Esophagus muscularis mucosa (tissue), 4 donors: ENCODE measurements at regions not wholly inside any gene's neighbourhood (a gene's known extent, or its start where the extent isn't known, plus 50 kb on each side); places are given as distances from the start of the nearest gene placed in this dataset.

Experiments used
- EP300 ChIP-seq: sonication (generic); formaldehyde crosslinking; IDR thresholded peaks from one replicate; pipeline ENCODE4 v1.6.1; 2017; ENCODE audit warnings: antibody characterized with exemption
- POLR2A ChIP-seq: fragments of 450-650 bp; IDR thresholded peaks from one replicate; pipeline ENCODE4 v1.6.1; 2017; ENCODE audit warnings: antibody characterized with exemption, moderate library complexity, mild to moderate bottlenecking, low read depth
- POLR2AphosphoS5 ChIP-seq, 2 donors: sonication (generic); formaldehyde crosslinking; IDR thresholded peaks; one replicate each; pipeline ENCODE4 v1.6.1; 2017; ENCODE audit warnings: antibody characterized with exemption in 2 of 2
- TF ChIP-seq, protein P1 (sequence below), 3 experiments: fragments of 200-600 bp in 2 of 3; fragments of 450-650 bp in 1 of 3; sonication (generic) in 2 of 3; IDR thresholded peaks; one replicate each; pipeline ENCODE4 v1.5.1; 2017 to 2019; ENCODE audit warnings: antibody characterized with exemption in 3 of 3, mild to moderate bottlenecking in 2 of 3, moderate library complexity in 1 of 3

DNA sequence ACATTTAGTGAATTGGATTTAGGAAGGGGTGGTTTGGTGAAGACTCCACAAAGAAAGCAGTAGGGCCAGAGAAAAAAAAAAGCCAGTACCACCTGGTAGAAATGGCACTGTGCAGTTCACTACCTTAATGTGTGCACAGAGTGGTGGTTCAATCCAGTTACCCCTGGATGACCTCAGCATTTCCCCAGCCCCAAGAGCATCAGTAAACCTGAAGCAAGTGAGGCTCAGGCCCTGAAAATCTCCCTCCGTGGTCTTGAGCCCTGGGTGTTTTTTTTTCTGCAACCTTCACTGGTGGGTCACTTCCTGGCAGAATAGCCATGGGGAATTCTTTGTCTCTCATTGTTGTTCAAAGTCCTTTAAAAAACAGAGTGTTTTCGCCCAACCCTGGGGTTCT is 202.9 kb downstream of the GADD45G start:
- TF ChIP-seq, protein P1, sequence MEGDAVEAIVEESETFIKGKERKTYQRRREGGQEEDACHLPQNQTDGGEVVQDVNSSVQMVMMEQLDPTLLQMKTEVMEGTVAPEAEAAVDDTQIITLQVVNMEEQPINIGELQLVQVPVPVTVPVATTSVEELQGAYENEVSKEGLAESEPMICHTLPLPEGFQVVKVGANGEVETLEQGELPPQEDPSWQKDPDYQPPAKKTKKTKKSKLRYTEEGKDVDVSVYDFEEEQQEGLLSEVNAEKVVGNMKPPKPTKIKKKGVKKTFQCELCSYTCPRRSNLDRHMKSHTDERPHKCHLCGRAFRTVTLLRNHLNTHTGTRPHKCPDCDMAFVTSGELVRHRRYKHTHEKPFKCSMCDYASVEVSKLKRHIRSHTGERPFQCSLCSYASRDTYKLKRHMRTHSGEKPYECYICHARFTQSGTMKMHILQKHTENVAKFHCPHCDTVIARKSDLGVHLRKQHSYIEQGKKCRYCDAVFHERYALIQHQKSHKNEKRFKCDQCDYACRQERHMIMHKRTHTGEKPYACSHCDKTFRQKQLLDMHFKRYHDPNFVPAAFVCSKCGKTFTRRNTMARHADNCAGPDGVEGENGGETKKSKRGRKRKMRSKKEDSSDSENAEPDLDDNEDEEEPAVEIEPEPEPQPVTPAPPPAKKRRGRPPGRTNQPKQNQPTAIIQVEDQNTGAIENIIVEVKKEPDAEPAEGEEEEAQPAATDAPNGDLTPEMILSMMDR (IDR thresholded peaks at IDR 0.05): no peak
- no peak for TF ChIP-seq EP300
- no peak for TF ChIP-seq POLR2AphosphoS5 (IDR thresholded peaks at IDR 0.05)
- TF ChIP-seq POLR2A: no peak
